HCT116 (cell line): ENCODE measurements at regions not wholly inside any gene's neighbourhood (a gene's known extent, or its start where the extent isn't known, plus 50 kb on each side); places are given as distances from the start of the nearest gene placed in this dataset.

Experiments
- POLR2A ChIP-seq: IDR thresholded peaks from 2 replicates; pipeline ENCODE4 v1.7.0; 2011; ENCODE audit warnings: borderline replicate concordance; ENCODE audit not compliant: insufficient read depth, insufficient read length; ENCODE audit errors: extremely low read depth
- POLR2AphosphoS5 ChIP-seq: IDR thresholded peaks from 2 replicates; pipeline ENCODE4 v1.6.1; 2011; ENCODE audit warnings: mild to moderate bottlenecking, low read depth, low read length, moderate library complexity
- RAD21 ChIP-seq: IDR thresholded peaks from 2 replicates; pipeline ENCODE4 v1.6.1; 2012; ENCODE audit warnings: low read depth, mild to moderate bottlenecking
- YY1 ChIP-seq: IDR thresholded peaks from 2 replicates; pipeline ENCODE4 v1.6.1; 2011; ENCODE audit warnings: low read length, low read depth, moderate library complexity, mild to moderate bottlenecking; ENCODE audit not compliant: insufficient replicate concordance; ENCODE audit errors: extremely low read depth
- TF ChIP-seq, protein P1 (sequence below), 3 experiments: fragments of 200-600 bp in 1 of 3; sonication (generic) in 1 of 3; IDR thresholded peaks in 2 of 3; conservative IDR thresholded peaks in 1 of 3; 2 replicates each; pipeline ENCODE4 v1.5.1; 2012 to 2017; ENCODE audit warnings: low read depth in 2 of 3, low read length in 2 of 3, antibody characterized with exemption in 1 of 3, borderline replicate concordance in 1 of 3, control low read depth in 1 of 3, mild to moderate bottlenecking in 1 of 3, mixed read lengths in 1 of 3, mixed run types in 1 of 3, moderate library complexity in 1 of 3; ENCODE audit not compliant: insufficient read depth in 1 of 3

DNA sequence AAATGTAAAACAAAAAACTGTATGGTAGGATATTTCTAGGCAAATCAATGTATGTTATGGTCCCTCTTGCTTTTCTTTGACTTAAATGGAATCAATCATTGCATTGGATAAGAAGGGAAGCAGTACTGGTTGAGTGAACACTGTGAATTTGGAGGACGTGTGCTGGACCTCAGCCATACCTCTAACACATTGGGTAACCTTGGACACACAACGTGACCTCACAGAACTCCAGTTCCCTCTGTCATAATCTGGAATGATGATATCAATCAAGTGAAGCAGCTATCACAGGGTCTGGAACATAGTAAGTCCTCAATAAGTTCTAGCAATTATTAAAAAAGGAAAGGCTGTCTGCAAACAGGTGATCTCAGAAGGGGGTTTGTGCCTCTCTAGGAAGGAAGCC lies 474.9 kb upstream of the TCF4 start:
- TF ChIP-seq RAD21, result no peak
- TF ChIP-seq, protein P1, sequence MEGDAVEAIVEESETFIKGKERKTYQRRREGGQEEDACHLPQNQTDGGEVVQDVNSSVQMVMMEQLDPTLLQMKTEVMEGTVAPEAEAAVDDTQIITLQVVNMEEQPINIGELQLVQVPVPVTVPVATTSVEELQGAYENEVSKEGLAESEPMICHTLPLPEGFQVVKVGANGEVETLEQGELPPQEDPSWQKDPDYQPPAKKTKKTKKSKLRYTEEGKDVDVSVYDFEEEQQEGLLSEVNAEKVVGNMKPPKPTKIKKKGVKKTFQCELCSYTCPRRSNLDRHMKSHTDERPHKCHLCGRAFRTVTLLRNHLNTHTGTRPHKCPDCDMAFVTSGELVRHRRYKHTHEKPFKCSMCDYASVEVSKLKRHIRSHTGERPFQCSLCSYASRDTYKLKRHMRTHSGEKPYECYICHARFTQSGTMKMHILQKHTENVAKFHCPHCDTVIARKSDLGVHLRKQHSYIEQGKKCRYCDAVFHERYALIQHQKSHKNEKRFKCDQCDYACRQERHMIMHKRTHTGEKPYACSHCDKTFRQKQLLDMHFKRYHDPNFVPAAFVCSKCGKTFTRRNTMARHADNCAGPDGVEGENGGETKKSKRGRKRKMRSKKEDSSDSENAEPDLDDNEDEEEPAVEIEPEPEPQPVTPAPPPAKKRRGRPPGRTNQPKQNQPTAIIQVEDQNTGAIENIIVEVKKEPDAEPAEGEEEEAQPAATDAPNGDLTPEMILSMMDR (IDR thresholded peaks at IDR 0.05 in 2 of 3, conservative IDR thresholded peaks at IDR 0.05 in 1 of 3; ENCODE audit: borderline replicate concordance in 1 of 3, insufficient read depth in 1 of 3, low read depth in 2 of 3, low read length in 2 of 3), result no peak
- no peak for TF ChIP-seq YY1
- TF ChIP-seq POLR2AphosphoS5, result no peak
- TF ChIP-seq POLR2A, result no peak
